ENCODE measurements at regions not wholly inside any gene's neighbourhood (a gene's known extent, or its start where the extent isn't known, plus 50 kb on each side); places are given as distances from the start of the nearest gene placed in this dataset.

GRCh38 chr11:103676413-103676812, 360.0 kb upstream of the DDI1 start:
- DNase-seq, result no peak

- DNase-seq, result no peak
Measured at GRCh38 chr11:103680826-103681225, 355.6 kb upstream of the DDI1 start.

DNA sequence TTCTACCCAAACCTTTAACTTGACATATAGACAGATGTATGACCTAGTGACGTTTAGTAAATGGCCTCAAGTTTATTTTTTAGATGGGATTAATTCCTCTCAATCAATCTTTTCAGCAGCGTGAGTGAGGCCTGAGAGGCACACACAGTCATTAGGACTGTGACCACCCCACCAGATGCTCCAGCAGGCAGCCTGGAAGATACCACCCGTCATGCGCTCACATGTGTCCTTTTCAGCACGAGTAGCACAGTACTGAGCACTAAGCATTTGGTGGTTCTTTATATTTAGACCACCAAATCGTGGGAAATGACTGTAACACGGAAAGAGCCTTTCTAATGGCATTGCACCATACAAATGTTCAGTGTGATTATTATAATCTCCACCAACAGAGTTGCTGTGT, 354.6 kb upstream of the DDI1 start:
- DNase-seq, result no peak

- DNase-seq, result peak; percentile 6
Measured at GRCh38 chr11:103682318-103683184, 353.9 kb upstream of the DDI1 start.

GRCh38 chr11:103683576-103683975, 352.9 kb upstream of the DDI1 start:
- DNase-seq, result no peak

DNA sequence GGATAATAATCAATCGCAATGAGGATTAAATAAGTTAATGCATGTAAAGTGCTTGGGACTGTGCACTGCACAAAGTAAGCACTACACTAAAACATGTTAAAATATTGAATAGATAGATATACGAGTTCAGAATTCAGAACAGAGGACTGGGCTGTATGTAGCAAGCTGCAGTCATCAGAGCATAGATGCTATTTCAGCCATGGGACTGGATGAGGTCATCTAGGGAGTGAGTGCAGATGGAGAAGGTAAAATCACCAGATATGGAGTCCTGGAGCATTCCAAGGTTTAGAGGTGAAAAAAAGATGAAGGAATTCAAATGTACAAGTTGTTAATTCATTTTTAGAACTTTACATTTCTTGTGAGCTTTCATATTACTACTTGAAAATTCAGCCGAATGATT, 347.5 kb upstream of the DDI1 start:
- no peak for DNase-seq

DNA sequence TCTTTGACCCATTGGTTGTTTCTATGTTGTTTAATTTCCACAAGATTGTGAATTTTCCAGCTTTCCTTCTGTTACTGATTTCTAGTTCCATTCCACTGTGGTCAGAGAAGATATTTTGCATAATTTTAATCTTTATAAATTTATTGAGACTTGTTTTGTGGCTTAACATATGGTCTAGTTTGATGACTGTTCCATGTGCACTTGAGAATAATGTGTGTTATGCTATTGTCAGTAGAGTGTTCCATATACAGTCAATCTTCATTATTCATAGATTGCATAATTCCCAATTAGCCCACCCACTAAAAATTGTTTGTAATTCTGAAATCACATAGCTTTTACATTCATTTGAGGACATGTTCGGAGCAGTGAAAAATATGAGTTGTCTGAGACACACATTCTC, 346.1 kb upstream of the DDI1 start:
- DNase-seq, result no peak

DNA sequence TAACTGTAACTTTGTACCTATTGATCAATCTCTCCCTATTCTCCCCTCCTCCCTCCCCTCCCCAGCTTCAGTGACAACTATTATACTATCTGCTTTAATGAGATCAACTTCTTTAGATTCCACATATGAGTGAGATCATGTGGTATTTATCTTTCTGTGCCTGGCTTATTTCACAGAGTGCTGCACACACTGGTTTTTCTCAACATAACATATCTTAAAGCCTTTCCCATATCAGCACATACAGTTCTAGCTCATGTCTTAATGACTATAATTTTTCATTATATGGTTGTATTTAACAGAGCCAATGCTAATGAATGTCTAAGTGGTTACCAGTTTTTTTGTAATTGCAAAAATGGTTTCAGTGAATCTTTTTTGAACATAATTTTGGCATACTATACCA, 340.3 kb upstream of the DDI1 start:
- DNase-seq, result no peak

DNA sequence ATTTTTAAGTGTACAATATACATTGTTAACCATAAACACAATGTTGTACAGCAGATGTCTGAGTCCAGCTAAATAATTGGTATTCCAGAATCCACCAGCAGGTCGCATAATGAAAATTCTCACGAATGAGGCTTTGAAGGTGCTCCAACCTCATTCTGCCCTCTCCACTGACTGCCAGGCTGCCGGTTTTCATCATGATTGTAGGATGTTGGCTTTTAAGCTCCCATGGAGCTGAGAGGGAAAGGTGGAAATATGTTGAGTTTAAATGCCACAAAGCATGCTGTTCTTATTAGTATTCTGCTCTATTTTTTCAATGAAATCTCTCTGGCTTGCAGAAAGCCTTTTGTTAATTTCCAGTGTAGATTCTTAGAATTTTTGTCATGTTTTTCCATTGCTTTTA, 337.2 kb upstream of the DDI1 start:
- DNase-seq, result no peak

DNA sequence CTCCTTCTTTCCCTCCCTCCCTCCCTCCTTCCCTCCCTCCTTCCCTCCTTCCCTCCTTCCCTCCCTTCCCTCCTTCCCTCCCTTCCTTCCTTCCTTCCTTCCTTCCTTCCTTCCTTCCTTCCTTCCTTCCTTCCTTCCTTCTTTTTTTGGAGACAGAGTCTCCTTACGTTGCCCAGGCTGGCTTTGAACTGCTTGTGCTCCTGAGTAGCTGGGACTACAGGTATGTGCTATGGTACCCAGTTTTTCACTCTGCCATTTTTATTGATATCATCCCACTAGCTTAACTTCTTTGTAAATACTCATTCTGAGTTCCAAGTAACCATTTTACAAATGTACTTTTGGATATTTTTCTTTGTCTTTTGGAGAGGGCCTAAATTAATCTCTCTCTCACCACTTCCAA, 336.8 kb upstream of the DDI1 start:
- no peak for DNase-seq

DNA sequence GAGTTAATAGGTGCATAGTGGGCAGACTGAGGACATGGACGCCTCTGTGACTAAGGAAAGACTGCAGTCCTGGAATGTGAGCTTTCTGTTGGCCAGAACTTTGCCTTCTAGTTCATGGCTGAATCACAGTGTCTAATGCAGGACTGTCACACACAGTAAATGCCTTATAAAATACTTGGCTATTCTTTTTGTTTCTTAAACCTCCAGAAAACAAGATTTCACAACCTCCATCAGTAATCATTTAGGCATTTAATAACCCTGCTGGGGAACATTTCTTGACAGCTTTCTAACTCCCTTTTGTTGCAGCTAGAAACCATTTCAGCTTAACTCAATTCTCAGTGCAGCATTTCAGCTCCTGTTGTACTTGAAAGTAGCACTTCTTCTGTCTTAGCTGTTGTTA, 335.8 kb upstream of the DDI1 start:
- no peak for DNase-seq

DNA sequence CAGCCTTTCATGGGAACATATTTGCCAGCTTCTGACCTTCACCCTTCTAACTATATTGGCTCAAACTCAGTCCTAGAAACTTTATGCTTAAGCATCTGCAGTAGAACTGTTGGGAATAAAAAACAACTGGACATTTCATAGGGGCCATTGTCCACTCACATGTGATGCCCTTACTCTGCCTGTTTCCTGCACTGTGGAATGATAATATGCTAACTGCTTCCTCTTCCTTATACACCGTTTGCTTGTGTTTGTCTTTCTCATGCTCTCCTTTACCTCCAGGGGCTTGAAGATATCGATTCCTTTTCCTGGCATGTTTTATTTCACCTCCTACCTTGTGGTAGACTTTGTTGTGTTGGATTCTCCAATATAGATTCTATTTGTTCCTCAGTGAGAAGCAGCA, 333.0 kb upstream of the DDI1 start:
- no peak for DNase-seq

GRCh38 chr11:103703954-103704353, 332.5 kb upstream of the DDI1 start:
- DNase-seq, result no peak

DNA sequence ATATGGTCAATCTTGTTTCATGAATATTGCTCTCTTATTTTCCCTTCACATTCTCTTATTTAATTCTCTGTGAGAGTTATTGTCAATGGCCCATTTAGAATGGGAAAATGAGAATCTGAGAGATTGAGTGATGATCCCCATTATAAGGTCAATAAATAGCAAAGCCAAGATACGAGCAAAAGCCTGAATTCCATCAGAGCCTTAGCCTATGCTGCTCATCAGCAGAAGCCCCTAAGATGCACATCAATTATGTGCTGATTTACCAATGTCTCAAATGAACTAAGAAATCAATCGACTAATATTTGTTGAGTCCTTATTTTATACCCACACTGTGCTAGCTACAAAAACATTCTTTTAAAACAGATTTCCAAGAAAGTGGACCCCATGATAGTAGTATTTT, 330.8 kb upstream of the DDI1 start:
- no peak for DNase-seq

DNA sequence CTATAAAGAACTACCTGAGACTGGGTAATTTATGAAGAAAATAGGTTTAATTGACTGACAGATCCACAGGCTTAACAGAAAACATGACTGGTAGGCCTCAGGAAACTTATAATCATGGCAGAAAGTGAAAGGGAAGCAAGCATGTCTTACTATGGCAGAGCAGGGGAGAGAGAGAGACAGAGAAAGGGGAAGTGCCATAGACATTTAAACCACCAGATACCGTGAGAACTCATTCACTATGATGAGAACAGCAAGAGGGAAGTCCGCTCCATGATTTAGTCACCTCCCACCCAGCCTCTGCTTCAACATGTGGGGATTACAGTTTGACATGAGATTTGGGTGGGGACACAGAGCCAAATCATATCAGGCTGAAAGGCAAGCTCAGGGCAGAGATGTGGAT, 327.1 kb upstream of the DDI1 start:
- DNase-seq, result no peak

DNA sequence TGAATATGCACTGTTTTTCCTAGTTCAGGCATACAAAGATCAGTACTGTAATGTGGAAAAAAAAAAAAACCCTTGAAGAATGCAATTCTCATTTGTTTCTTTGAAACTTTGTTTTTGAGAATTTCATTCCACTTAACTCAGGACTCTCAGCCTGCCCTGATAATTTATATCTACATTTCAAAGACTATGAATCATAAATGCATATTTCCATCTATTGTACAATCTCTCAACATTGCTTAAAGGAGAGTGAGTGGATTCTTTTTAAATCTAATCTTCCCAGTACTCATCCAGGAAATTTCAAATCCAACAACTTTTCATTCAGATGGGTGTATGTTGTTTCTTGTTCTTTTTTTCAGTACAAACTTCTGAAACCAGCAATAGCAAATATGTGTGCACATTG, 322.2 kb upstream of the DDI1 start:
- DNase-seq, result no peak

DNA sequence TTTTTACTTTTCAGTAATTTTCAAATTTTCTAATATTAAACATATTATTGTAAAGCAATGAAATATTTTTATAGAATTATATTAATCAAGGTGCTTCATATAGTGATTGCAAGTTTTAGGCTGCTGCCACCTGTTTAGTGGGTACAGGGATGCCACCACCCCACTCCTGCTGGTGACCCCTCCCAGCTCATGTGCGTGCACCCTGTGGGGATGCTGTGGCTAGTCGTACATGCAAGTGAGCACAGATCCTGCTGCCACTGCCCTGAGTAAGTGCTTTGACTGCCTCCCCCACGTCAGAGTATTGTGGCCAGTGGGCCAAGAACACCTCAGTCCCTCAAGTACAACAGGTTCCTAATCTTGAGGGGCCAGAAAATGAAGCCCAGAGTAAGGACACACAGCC, 320.1 kb upstream of the DDI1 start:
- DNase-seq, result no peak

- DNase-seq, result no peak
Measured at GRCh38 chr11:103727262-103727661, 309.2 kb upstream of the DDI1 start.

DNA sequence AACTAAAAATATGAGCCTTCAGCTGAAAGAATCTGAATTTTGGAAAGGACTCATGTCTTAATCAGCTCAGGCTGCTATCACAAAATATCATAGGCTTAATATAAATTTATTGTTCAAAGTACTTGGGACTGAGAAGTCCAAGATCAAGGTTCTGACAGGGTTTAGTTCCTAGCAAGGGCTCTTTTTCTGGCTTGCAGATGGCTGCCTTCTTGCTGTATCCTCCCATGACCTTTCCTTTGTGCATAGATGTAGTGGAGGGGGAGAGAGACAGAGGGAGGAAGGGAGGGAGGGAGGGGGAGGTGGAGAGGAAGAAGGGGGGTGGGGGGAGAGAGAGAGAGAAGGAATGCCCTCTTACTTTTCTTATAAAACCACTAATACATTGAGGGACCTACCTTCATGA, 306.8 kb upstream of the DDI1 start:
- DNase-seq, result no peak

- DNase-seq, result no peak
Measured at GRCh38 chr11:103730131-103730940, 306.1 kb upstream of the DDI1 start.

DNA sequence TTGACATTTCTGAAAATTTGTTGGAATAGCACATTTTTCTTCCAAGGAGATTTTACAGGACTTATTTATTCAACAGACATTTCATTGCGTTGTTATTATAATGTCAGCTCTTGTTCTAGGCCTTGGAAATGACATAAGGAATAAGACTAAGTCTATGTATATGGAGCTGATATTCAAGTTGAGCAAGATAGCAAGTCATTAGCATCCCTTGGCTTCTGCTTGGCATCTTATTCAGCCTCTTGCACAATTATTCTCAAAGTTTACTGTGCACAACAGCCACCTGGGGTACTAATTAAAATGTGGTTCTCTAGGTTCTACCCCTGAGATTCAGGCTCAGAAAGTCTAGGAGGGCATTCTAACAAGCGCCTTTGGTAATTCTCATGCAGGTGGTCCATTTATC, 304.8 kb upstream of the DDI1 start:
- DNase-seq, result no peak

GRCh38 chr11:103733889-103734288, 302.6 kb upstream of the DDI1 start:
- no peak for DNase-seq

- no peak for DNase-seq
Measured at GRCh38 chr11:103735497-103736032, 300.9 kb upstream of the DDI1 start.
